WTC11 (cell line): ENCODE measurements at regions not wholly inside any gene's neighbourhood (a gene's known extent, or its start where the extent isn't known, plus 50 kb on each side); places are given as distances from the start of the nearest gene placed in this dataset.

Source experiments
- ATAC-seq: fragments of 200-7000 bp; cut with Tn5 transposase; 2 replicates; pipeline ENCODE4 v1.10.0; 2021; ENCODE audit warnings: mild to moderate bottlenecking, moderate library complexity
- CTCF ChIA-PET: fragments of 300-600 bp; sonication (Branson Sonifier 250); formaldehyde crosslinking; loops from one replicate; lab custom pipeline; 2021; ENCODE audit warnings: antibody characterized with exemption; lab: Charles Lee
- POLR2A ChIA-PET: fragments of 350-600 bp; sonication (Branson Sonifier 250); formaldehyde crosslinking; loops from one replicate; lab custom pipeline; 2021; ENCODE audit warnings: antibody characterized with exemption; lab: Charles Lee
- DNase-seq: peaks from one replicate; pipeline ENCODE4 v3.0.0; 2021; ENCODE audit warnings: low spot score
- H3K27ac Mint-ChIP-seq: 2 replicates; pipeline ENCODE4 v1.8.0; 2021; ENCODE audit warnings: mixed read lengths
- H3K27me3 Mint-ChIP-seq: 2 replicates; pipeline ENCODE4 v1.8.0; 2021; ENCODE audit warnings: low read depth, mild to moderate bottlenecking, moderate library complexity, mixed read lengths
- H3K36me3 Mint-ChIP-seq: 2 replicates; pipeline ENCODE4 v1.8.0; 2021; ENCODE audit warnings: mixed read lengths
- H3K4me1 Mint-ChIP-seq: 2 replicates; pipeline ENCODE4 v1.8.0; 2022; ENCODE audit warnings: mixed read lengths
- H3K4me3 Mint-ChIP-seq: 2 replicates; pipeline ENCODE4 v1.8.0; 2021; ENCODE audit warnings: mild to moderate bottlenecking, moderate library complexity, mixed read lengths
- H3K9me3 Mint-ChIP-seq: 2 replicates; pipeline ENCODE4 v1.8.0; 2021; ENCODE audit warnings: mixed read lengths
- CREM ChIP-seq: sonication (generic); formaldehyde crosslinking; IDR thresholded peaks from 2 replicates; pipeline ENCODE4 v1.8.1; 2022; ENCODE audit warnings: mild to moderate bottlenecking, missing genetic modification reagents, moderate library complexity
- ESRRA ChIP-seq: sonication (generic); formaldehyde crosslinking; IDR thresholded peaks from 2 replicates; pipeline ENCODE4 v1.8.1; 2022; ENCODE audit warnings: mild to moderate bottlenecking, missing genetic modification reagents, borderline replicate concordance
- FOXJ3 ChIP-seq: sonication (generic); formaldehyde crosslinking; IDR thresholded peaks from 2 replicates; pipeline ENCODE4 v1.9.0; 2021; ENCODE audit warnings: missing genetic modification reagents, mild to moderate bottlenecking, borderline replicate concordance
- IRF2 ChIP-seq: sonication (generic); formaldehyde crosslinking; IDR thresholded peaks from 2 replicates; pipeline ENCODE4 v1.8.0; 2022; ENCODE audit warnings: low read depth, missing genetic modification reagents, borderline replicate concordance
- NR1H2 ChIP-seq: sonication (generic); formaldehyde crosslinking; IDR thresholded peaks from 2 replicates; pipeline ENCODE4 v1.9.0; 2021; ENCODE audit warnings: mild to moderate bottlenecking, moderate library complexity, missing genetic modification reagents
- NR3C1 ChIP-seq: sonication (generic); formaldehyde crosslinking; conservative IDR thresholded peaks from 2 replicates; pipeline ENCODE4 v1.8.1; 2023; ENCODE audit warnings: low read depth, mild to moderate bottlenecking, missing genetic modification reagents
- SOX15 ChIP-seq: fragments of 250-450 bp; sonication (Bioruptor Pico); IDR thresholded peaks from 2 replicates; pipeline ENCODE4 v1.9.0; 2021; ENCODE audit warnings: mild to moderate bottlenecking
- TCF7 ChIP-seq: sonication (generic); formaldehyde crosslinking; IDR thresholded peaks from 2 replicates; pipeline ENCODE4 v1.8.0; 2022; ENCODE audit warnings: mild to moderate bottlenecking, low read depth, missing genetic modification reagents, moderate library complexity
- ZBTB21 ChIP-seq: sonication (generic); formaldehyde crosslinking; IDR thresholded peaks from 2 replicates; pipeline ENCODE4 v1.8.1; 2023; ENCODE audit warnings: mild to moderate bottlenecking, missing genetic modification reagents, borderline replicate concordance
- ZNF317 ChIP-seq: sonication (generic); formaldehyde crosslinking; IDR thresholded peaks from 2 replicates; pipeline ENCODE4 v1.8.1; 2023; ENCODE audit warnings: low read depth, mild to moderate bottlenecking, moderate library complexity, missing genetic modification reagents, borderline replicate concordance
- TF ChIP-seq, protein P1 (sequence below): fragments of 250-450 bp; sonication (Bioruptor Pico); IDR thresholded peaks from 2 replicates; pipeline ENCODE4 v1.9.0; 2021; ENCODE audit warnings: mild to moderate bottlenecking
- TF ChIP-seq, protein P2 (sequence below): fragments of 250-450 bp; sonication (Bioruptor Pico); IDR thresholded peaks from 2 replicates; pipeline ENCODE4 v1.9.0; 2021; ENCODE audit warnings: mild to moderate bottlenecking, borderline replicate concordance
- TF ChIP-seq, protein P3 (sequence below): sonication (generic); formaldehyde crosslinking; IDR thresholded peaks from 2 replicates; pipeline ENCODE4 v1.8.1; 2023; ENCODE audit warnings: mild to moderate bottlenecking, missing genetic modification reagents
- TF ChIP-seq, protein P4 (sequence below): sonication (generic); formaldehyde crosslinking; IDR thresholded peaks from 2 replicates; pipeline ENCODE4 v1.8.0; 2022; ENCODE audit warnings: mild to moderate bottlenecking, missing genetic modification reagents
- TF ChIP-seq, protein P5 (sequence below): fragments of 250-450 bp; sonication (Bioruptor Pico); IDR thresholded peaks from 2 replicates; pipeline ENCODE4 v1.9.0; 2021; ENCODE audit warnings: mild to moderate bottlenecking
- TF ChIP-seq, protein P6 (sequence below): sonication (generic); formaldehyde crosslinking; conservative IDR thresholded peaks from 2 replicates; pipeline ENCODE4 v1.8.1; 2022; ENCODE audit warnings: mild to moderate bottlenecking, missing genetic modification reagents
- TF ChIP-seq, protein P7 (sequence below): fragments of 250-450 bp; sonication (Bioruptor Pico); IDR thresholded peaks from 2 replicates; pipeline ENCODE4 v2.1.2; 2022; ENCODE audit warnings: mild to moderate bottlenecking, moderate library complexity

DNA sequence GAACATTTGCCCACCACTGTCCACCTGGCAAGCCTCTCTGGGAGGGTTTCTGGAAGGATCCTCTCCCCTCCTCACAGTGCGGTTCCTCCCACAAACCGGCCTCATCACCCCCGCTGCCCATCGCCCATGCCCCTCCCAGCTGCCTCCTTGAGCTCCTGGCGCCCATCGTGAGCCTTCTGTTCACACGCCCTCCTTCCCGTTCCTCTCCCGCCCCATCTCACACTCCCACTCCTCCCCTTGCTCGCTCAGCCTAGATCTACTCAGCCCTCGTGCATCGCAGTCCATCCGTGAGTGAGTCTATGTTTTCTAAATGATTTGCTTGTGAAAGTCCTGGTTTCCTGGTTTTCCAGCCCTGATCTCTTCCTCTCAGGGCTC lies 119.1 kb upstream of the C1orf174 start (continued):
- TF ChIP-seq, protein P1, sequence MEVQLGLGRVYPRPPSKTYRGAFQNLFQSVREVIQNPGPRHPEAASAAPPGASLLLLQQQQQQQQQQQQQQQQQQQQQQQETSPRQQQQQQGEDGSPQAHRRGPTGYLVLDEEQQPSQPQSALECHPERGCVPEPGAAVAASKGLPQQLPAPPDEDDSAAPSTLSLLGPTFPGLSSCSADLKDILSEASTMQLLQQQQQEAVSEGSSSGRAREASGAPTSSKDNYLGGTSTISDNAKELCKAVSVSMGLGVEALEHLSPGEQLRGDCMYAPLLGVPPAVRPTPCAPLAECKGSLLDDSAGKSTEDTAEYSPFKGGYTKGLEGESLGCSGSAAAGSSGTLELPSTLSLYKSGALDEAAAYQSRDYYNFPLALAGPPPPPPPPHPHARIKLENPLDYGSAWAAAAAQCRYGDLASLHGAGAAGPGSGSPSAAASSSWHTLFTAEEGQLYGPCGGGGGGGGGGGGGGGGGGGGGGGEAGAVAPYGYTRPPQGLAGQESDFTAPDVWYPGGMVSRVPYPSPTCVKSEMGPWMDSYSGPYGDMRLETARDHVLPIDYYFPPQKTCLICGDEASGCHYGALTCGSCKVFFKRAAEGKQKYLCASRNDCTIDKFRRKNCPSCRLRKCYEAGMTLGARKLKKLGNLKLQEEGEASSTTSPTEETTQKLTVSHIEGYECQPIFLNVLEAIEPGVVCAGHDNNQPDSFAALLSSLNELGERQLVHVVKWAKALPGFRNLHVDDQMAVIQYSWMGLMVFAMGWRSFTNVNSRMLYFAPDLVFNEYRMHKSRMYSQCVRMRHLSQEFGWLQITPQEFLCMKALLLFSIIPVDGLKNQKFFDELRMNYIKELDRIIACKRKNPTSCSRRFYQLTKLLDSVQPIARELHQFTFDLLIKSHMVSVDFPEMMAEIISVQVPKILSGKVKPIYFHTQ (CRISPR knock-in tag): no peak
- TF ChIP-seq ZNF317 (no peak), FOXJ3 (CRISPR knock-in tag) (no peak), SOX15 (CRISPR knock-in tag) (no peak), IRF2 (CRISPR knock-in tag) (no peak), TCF7 (no peak), NR1H2 (CRISPR knock-in tag) (no peak), ZBTB21 (CRISPR knock-in tag) (no peak)
- TF ChIP-seq, protein P2, sequence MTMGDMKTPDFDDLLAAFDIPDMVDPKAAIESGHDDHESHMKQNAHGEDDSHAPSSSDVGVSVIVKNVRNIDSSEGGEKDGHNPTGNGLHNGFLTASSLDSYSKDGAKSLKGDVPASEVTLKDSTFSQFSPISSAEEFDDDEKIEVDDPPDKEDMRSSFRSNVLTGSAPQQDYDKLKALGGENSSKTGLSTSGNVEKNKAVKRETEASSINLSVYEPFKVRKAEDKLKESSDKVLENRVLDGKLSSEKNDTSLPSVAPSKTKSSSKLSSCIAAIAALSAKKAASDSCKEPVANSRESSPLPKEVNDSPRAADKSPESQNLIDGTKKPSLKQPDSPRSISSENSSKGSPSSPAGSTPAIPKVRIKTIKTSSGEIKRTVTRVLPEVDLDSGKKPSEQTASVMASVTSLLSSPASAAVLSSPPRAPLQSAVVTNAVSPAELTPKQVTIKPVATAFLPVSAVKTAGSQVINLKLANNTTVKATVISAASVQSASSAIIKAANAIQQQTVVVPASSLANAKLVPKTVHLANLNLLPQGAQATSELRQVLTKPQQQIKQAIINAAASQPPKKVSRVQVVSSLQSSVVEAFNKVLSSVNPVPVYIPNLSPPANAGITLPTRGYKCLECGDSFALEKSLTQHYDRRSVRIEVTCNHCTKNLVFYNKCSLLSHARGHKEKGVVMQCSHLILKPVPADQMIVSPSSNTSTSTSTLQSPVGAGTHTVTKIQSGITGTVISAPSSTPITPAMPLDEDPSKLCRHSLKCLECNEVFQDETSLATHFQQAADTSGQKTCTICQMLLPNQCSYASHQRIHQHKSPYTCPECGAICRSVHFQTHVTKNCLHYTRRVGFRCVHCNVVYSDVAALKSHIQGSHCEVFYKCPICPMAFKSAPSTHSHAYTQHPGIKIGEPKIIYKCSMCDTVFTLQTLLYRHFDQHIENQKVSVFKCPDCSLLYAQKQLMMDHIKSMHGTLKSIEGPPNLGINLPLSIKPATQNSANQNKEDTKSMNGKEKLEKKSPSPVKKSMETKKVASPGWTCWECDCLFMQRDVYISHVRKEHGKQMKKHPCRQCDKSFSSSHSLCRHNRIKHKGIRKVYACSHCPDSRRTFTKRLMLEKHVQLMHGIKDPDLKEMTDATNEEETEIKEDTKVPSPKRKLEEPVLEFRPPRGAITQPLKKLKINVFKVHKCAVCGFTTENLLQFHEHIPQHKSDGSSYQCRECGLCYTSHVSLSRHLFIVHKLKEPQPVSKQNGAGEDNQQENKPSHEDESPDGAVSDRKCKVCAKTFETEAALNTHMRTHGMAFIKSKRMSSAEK (CRISPR knock-in tag): no peak
- TF ChIP-seq, protein P3, sequence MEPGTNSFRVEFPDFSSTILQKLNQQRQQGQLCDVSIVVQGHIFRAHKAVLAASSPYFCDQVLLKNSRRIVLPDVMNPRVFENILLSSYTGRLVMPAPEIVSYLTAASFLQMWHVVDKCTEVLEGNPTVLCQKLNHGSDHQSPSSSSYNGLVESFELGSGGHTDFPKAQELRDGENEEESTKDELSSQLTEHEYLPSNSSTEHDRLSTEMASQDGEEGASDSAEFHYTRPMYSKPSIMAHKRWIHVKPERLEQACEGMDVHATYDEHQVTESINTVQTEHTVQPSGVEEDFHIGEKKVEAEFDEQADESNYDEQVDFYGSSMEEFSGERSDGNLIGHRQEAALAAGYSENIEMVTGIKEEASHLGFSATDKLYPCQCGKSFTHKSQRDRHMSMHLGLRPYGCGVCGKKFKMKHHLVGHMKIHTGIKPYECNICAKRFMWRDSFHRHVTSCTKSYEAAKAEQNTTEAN: no peak
- TF ChIP-seq, protein P4, sequence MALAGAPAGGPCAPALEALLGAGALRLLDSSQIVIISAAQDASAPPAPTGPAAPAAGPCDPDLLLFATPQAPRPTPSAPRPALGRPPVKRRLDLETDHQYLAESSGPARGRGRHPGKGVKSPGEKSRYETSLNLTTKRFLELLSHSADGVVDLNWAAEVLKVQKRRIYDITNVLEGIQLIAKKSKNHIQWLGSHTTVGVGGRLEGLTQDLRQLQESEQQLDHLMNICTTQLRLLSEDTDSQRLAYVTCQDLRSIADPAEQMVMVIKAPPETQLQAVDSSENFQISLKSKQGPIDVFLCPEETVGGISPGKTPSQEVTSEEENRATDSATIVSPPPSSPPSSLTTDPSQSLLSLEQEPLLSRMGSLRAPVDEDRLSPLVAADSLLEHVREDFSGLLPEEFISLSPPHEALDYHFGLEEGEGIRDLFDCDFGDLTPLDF (CRISPR knock-in tag): no peak

DNA sequence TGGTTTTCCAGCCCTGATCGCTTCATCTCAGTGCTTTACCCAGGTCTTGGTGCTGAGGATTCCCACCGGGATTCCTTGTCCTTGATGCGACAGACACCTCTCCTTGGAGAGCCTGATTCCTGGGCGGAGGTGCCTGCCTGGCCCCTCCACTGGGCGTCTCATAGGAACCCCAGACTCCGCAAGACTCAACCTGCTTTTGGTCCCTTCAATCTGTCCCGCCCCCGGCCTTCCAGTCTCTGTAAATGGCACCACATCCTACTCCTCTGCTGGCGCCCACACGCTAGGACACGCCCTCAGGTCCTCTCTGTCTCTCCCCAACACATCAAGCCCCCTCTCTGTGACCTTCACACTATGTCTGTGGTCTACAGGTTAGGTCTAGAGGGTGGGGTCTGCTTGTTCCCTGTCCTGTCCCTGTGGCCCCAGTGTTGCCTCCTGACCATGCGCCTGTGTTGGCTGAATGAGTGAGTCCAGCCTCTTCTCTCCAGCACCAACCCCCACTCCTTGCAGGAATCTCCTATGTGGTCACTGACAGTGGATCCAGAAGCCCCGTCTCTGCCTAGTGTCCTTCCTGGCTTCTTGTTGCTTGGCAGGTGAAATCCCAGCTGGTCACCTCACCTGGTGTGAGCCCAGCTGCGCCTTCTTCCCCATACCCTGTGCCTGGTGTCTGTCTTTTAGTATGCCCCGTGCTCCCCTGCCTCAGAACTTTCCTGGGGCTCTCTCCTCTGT lies 119.7 kb upstream of the C1orf174 start:
- peaks cover 74% of the 10 kb centered on the region for H3K36me3 Mint-ChIP-seq
- H3K9me3 Mint-ChIP-seq: peaks cover 85% of the 10 kb centered on the region
- H3K27ac Mint-ChIP-seq: no peak overlapping the region
- H3K4me1 Mint-ChIP-seq: no peaks in the 10 kb centered on the region
- DNase-seq (no peak), ATAC-seq (no peak)
- H3K4me3 Mint-ChIP-seq: no peak overlapping the region
- CTCF ChIA-PET: no interaction called here
- TF ChIP-seq, protein P5, sequence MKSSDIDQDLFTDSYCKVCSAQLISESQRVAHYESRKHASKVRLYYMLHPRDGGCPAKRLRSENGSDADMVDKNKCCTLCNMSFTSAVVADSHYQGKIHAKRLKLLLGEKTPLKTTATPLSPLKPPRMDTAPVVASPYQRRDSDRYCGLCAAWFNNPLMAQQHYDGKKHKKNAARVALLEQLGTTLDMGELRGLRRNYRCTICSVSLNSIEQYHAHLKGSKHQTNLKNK (CRISPR knock-in tag): no peak
- TF ChIP-seq, protein P6, sequence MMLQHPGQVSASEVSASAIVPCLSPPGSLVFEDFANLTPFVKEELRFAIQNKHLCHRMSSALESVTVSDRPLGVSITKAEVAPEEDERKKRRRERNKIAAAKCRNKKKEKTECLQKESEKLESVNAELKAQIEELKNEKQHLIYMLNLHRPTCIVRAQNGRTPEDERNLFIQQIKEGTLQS (CRISPR knock-in tag): no peak
- TF ChIP-seq ESRRA (no peak), CREM (CRISPR knock-in tag) (no peak), NR3C1 (CRISPR knock-in tag) (no peak)
- TF ChIP-seq, protein P7, sequence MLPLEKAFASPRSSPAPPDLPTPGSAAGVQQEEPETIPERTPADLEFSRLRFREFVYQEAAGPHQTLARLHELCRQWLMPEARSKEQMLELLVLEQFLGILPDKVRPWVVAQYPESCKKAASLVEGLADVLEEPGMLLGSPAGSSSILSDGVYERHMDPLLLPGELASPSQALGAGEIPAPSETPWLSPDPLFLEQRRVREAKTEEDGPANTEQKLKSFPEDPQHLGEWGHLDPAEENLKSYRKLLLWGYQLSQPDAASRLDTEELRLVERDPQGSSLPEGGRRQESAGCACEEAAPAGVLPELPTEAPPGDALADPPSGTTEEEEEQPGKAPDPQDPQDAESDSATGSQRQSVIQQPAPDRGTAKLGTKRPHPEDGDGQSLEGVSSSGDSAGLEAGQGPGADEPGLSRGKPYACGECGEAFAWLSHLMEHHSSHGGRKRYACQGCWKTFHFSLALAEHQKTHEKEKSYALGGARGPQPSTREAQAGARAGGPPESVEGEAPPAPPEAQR (CRISPR knock-in tag): no peak
- POLR2A ChIA-PET: no interaction called here
- H3K27me3 Mint-ChIP-seq: peaks cover 22% of the 10 kb centered on the region
